SKM-1 treated with dmso at 0.1 percent for 144 hours (cell line): ENCODE measurements at regions not wholly inside any gene's neighbourhood (a gene's known extent, or its start where the extent isn't known, plus 50 kb on each side); places are given as distances from the start of the nearest gene placed in this dataset.
"Not testable (repeated sequence)": the region's sequence is repeated elsewhere in the genome, so short reads cannot be mapped to it uniquely, and the experiment has no call there.

Source experiments
- DNase-seq: peaks from one replicate; lab custom pipeline; 2025; ENCODE audit not compliant: unreplicated experiment; lab: John Stamatoyannopoulos, UW

- DNase-seq: no peak
These were observed 106.0 kb upstream of the AR start for GRCh38 chrX:67437821-67438220.

GRCh38 chrX:67475259-67475658, 68.6 kb upstream of the AR start:
- DNase-seq: not testable (repeated sequence)

DNA sequence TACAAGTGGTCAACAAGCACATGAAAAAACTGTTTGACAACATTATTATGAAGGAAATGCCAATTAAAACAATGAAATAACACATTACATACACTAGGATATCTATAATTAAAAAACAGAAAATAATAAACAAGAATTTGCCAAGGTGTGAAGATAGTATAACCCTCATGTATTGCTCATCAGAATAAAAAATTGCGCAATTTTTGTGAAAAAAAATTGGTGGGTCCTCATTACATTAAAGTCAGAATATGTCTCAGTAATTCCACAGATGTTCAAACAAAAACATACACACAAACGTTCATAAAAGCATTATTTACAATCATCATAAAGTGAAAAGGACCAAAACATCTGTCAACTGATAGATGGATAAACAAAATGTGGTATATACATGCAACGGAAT, 63.0 kb upstream of the AR start:
- DNase-seq: no peak
